Renal pelvis (tissue), 1 donor: ENCODE measurements at regions not wholly inside any gene's neighbourhood (a gene's known extent, or its start where the extent isn't known, plus 50 kb on each side); places are given as distances from the start of the nearest gene placed in this dataset.
A peak's percentile ranks its signal among the peaks of the same experiment; 100 is the strongest.

Experiments used
- DNase-seq: peaks from one replicate; pipeline ENCODE4 v3.0.0-alpha.2; 2013

DNA sequence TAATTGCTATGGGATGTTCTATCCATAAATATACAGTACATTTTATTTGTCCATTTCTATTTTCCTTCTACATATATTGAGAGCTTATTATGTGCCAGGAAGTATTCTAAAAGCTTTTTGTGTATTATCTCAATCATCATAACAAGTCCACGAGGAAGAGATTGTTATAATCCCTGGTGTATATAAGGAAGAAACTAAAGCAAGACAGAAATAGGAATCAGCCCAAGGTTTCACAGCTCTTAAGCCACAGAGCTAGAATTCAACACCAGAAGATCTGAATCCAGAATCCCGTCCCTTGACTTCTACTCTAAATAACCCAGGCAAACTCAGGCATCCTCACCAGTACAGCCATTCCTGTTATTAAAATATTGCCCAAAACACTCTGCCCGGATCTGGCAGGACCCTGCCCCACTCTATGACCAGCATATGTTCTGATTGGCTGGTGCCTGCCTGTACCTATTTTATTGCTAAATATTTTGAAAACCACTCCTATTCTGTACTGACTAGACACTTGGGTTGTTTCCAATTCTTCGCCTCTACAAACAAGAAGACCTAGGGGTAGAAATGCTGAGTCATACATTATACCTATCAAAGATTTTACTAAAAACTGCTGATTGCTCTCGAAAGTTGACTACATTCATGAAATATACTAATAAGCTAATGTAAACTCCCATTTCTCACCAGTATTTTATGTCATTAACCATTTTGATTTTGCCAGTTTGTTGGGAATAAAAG is 297.4 kb downstream of the ENC1 start:
- no peak for DNase-seq

DNA sequence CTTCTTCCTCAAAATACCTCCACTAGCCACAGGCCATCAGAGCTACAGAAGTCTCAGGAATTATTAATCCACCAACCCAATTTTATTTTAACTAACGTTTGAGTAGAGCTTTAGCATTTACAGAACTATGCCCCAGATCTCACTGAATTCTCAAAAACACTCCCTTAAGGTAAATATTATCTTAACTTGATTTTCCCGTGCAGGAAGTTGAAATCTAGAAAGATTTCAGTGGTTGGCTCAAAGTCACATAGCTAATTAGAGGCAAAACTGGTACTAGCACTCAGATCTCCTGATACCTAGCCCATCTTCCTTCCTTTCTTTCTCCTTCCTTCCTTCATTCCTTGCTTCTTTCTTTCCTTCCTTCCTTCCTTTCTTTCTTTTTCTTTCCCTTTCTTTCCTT is 298.3 kb downstream of the ENC1 start:
- DNase-seq, result no peak

DNA sequence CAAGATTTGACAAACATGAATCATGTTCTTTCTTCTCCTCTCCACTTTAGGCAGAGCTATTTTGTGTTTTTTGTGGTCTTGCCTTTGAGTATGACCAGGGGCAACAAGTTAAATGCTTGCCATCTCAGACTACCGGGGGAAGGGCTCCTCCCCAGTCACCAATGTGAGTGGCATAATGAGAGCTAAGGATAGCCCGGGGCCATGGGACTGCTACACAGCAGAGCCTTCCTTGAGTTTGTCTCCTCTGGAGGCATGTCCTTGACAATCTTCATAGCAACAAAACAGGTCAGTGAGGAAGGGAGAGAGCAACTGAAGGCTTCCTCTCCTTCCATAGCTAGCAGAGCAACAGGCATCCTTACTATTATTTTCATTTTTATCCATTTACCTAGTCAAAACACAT is 299.3 kb downstream of the ENC1 start:
- DNase-seq, result no peak

DNA sequence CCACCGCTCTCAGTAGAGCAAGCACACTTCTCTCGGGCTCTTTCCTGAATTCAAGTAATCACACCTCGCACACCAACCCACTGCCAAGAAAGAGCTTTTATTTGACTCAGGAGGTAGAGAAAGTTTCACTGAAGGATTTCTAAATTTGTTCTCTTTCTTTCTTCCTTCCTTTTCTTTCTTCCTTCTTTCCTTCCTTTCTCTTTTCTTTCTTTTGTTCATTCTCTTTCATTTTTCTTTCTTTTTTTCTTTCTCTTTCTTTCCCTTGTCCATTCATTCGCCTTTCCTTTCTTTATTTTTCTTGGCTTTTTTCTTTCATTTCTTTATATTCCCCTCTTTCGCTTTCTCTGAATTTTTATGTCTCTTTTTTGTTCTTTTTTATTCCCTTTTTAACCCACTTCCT is 300.1 kb downstream of the ENC1 start:
- DNase-seq, result no peak

DNA sequence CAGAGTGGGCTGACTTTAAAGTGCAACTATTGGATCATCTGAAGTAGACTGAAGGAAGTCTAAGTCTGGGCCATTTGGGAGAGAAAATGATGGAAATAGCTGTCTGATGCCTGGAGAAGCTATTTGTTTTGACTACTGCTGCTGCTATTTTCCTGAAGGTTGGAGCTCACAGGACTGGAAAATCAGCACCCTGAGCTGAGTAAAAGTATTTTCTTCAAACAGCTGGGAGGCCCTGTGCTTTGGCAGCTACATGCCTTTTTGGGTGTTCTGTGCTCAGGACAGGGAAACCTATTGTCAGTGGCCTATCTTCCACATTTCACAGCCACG is 302.6 kb downstream of the ENC1 start:
- DNase-seq, result no peak

DNA sequence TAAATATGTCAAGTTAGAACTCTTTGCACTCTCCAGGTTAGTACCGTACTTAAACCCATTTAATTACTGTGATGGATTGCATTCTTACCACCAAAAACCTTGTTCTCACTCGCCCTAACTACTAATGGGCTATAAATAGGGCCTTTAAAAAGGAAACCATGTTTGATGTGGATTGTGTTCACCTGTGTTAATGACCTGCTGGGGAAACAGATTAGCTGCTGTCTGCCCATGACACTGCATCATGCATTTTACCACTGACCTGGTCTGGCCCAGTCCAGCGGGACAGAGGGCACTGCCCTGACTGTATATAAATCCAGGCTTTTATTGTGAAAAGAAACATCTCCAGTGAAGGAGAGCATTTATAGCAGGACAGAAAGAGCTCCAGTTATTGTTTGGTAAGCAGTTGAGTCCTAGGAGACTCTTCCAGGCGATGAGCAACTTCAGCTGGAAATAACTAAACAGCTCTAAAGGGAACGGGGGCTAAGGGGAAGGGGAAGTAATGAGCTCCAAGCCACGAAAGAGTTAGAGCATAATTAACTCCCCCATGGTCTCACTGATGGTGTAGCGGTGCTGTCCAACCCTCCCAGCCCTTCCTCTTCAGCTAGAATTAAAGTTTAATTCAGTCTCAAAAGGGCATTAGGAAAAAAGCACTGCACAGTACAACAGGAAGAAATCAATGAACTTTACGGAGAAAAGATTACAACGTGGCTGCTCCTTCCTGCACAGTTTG is 303.1 kb downstream of the ENC1 start:
- no peak for DNase-seq

DNA sequence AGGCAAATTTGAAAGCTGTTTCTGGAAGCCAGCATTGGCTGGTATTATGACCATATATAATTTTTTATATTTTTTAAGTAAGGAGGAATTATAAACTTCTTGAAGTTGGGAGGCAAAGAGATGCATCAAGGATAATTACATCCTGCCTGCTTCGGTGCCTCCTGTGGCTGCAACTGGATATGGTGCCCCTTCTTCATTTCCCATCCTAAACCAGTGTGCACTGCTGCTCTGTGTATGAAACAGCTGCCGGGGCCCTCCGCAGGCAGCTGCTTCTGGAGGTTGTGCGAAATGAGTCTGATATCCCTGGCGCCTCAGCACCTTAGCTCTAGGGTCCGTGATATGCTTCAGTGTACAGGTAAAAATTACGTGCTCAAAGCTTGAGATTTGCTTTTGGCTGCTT is 304.2 kb downstream of the ENC1 start:
- no peak for DNase-seq

DNA sequence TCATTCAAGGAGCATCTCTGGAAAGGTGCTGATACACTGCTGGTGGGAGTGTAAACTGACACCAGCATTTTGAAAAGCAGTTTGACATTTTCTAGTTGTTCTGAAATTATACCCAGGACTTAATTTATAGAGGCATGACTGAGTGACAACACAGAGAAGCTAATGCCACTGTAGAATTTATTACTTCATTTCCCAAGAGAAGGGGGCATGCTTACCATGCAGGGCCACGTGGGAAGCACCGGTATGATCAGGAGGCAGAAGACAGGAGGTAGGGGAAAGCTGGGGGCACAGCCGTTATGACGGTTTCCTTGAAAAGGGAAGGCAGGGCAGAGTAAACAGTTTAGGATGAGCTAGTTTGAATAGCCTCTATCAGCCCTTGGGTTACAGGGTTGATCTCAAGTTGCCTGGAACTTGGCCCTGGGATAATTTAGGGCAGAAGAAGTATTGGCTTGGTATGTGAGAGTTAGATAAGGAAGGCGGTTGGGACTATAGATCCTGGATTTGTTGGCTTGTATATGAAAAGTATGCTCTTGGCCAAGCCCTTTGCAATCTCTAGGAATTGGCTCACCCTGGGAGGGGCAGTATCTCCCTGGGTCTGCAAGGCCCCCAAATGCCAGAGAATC is 305.7 kb downstream of the ENC1 start:
- DNase-seq, result no peak

DNA sequence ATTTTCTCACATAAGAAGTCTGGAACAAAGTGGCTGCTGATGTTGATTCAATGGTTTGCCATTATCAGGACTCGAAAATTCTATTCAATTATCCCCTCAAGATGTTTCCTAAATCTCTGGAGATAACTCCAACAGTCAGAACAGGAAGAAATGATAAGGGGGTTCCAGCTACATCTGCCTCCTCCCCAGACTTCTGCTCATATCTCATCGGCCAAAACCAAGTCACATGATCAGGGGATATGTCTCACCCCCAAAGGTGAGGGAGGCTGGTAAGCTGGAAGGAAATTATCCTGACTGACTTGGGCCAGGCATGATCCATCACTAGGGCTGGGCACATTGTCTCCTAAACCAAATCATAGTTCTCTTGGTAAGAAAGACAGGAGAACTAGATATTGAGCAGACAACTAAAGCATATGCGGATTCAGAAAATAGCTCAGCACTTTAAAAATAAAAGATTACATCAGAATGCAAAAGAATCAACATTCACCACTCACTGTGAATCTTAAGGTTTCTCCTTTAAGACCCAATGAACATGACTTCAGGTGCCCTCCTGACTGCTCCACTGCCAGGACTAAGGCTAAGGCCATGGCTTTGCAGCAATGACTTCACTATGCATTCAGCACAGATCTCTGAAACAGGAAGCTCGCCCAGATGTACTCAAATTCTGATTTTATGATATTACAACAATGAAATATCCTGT is 306.3 kb downstream of the ENC1 start:
- DNase-seq, result no peak

DNA sequence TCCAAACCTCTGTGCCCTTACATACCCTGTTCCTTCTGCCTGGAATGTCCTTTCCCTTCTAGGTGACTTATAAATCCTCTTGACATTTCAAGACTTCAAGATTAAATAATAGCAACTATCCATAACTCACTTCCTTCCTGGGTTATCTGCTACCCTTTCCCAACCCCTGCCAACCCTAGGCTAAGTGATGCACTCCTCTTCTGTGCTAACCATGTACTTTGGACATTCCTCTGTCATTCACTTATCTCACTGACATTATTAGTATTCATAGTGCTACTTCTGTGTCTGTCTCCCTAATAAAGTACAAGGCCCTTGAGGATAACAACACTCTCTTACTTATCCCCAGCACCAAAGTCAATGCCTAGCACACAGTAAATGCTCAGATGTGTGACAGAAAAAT is 307.1 kb downstream of the ENC1 start:
- DNase-seq, result no peak

DNA sequence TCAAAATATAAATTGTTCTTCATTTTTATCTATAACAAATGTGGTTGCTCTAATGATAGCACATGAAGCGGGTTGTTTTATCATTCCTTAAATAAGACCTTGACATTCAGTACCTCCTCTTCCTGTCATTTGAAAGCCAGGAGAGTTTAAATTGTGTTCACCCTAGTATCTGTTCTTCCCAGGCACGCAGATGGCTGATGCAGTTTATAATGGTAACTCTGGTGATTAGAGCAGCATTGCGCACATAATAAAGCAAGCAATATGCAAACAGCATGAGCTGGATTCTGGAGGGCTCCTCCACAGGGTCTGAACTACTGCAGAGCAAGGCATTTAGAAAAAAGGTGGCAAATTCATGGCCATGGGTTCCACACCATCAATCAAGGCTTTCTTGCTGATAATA is 307.8 kb downstream of the ENC1 start:
- DNase-seq, result no peak

DNA sequence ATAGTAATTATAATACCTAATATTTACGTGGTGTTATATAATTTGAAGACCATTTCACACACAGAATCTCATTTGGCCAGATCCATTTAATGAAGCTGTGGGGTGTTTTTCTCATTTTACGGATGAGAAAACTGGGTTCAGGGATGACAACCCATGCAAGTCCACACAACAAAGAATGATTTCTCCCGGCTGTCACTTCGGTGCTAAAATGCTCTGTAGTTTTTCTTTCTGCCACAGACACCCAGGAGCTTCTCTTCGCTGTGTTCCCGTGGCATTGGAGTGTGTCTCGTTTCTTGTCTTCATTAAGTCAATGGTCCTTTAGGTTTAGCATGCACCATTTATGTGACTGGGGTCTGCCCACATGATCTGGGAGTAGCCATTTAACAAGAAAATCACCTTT is 308.5 kb downstream of the ENC1 start:
- no peak for DNase-seq

DNA sequence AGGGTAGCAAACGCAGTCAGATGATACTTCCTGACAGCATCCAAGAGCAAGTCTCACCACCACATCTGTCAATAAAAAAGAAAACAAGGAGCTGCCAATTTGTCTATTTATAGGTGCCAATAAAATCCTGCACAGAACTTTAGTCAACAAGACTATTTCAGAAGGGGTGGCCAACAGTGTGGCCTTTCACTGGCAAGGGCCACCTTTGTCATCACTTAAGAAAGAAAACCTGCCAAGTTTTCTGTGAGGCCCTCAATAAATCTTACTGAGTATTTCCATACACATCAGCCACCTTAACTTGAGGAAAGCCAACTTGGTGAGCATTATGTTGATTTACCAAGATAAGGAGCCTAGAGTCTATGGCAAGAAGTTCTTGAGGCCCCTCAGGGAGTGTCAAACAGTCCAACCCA is 312.3 kb downstream of the ENC1 start:
- no peak for DNase-seq

DNA sequence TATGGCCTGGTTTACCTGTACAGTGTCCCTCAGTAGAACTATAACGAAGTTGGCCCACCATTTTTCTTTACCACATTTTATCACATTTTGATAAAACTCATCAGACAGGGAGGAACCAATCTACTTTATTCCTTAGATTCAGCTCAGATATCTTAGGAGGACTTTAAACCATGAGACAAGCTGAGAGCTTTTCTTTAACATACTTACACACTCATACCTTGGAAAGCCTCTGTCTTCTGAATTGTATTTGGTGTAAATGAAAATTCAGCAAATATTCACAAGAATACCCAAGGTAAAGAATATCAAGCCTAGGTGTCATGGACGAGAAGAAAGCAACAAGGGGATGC is 313.2 kb downstream of the ENC1 start:
- DNase-seq, result no peak

DNA sequence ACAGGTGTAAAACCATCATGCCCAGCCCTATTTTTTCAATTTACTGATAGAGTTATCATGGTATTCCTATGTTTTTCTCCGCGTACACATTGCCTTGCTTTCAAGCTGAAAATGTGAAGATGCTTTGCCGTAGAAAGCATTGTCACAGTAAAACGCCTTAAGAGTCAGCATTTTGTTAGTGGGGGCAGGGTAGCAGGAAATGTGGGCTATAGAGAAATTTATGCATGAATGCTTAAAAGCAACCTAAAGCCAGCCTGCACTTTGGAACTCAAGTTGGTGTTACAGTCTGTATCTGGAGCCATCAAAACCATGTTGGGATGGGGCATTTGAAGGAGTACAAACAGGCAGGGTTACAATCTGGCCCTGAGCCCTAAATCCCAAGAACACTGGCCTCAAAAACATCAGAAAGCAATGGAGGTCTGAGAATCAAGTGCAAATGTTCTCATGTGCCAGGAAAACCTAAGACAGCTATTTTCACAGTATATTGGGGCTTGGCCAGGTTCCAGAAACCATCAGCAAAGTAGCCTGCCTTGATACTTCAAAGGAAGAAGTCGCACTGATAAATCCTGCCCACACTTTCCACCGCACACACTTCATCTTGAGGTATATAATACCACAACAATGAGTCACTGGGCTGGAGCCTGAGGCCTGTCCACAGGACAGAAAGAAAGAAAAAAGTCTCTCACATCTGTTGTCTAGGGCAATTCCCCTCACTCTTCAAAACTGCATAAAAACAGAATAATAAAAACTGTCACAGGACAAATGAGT is 313.8 kb downstream of the ENC1 start:
- peak; percentile 75 for DNase-seq

DNA sequence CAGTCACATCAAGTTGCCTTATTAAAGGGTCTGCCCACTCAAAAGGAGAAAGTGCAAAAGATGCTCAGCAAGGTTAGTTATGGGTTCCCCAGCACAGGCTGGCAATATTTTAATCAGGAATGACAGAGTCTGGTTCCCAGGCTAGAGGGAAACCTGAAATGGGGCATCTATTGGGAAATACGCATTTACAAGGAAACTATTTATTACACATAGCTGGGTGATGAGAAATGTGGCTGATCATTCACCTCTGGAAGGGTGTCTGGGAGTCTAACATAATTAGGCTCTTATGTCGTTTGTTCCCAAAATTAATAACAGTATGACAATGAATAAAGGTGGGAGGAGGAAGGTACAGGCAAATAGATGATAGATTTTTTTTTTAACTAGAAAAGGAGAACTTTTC is 314.7 kb downstream of the ENC1 start:
- DNase-seq, result no peak

DNA sequence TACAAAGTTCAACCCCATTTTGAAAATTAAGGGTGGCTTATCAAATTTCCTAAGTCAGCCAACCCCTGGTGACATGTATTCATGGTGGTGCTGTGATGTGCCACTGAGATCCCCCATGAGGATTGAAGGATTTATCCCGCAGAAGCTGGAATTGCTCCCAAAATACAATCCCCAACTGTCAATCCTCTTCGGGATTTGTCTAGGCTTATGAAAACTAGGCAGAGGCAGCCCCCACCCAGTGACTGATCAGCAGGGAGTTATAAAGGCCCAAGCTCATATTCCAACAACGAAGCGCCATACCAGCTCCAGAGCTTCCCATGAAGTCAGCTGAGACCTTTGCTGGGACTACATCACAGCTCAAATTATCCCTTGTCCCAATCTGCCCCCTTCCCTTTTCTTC is 316.0 kb downstream of the ENC1 start:
- no peak for DNase-seq

DNA sequence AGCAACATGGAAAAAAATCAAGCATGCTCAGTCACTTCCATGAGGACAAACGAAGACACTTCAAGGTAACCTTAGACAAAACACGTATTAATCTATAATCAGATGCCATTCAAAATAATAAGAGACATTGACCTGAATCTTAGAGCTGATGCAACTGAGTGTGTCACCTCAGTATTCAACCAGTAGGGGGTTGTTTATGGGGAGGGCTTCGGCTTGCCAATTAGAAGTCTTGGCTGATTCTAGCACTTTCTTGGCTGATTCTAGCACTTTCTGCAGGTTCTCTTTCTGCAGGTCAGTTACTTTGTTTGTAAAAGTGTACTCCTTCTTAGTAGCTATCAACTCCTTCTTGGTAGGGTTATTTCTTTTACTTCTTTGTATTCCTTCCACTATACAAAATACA is 317.6 kb downstream of the ENC1 start:
- DNase-seq, result no peak

DNA sequence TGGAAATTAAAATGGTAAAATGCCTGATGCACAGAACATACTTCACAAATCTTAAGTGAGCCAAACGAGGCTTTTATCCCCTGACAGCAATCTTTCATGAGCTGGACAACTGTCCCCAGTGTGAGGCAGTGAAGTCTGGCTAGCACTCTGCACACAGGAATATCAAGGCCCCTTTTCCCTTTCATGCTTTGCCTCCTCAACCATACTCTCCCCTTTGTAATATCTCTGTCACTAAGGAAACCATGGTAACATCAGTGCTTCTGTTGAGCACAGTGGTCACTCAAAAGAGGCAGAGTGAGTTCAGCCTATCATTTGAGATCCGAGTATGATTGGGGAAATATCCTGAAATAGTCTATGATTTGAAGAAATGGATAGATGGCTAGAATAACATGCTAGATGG is 318.3 kb downstream of the ENC1 start:
- DNase-seq, result no peak

DNA sequence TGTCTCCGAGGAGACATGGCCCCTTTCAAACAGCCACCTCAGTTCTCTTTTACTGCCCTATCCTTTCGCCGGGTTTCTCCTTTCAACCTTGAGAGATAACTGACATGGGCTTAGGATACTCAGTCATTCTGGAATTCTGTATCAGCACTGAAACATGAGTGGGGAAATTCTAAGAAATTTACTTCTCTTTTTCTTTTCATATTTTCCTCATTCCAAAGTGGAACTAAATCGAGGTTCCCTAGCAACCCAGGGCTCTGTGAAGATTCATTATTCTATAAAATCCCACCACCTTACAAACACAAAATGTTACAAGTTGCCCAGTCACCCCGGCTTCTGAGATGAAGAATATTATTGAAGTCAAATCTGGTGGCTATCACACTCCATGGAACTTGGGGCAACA is 319.2 kb downstream of the ENC1 start:
- DNase-seq, result no peak

DNA sequence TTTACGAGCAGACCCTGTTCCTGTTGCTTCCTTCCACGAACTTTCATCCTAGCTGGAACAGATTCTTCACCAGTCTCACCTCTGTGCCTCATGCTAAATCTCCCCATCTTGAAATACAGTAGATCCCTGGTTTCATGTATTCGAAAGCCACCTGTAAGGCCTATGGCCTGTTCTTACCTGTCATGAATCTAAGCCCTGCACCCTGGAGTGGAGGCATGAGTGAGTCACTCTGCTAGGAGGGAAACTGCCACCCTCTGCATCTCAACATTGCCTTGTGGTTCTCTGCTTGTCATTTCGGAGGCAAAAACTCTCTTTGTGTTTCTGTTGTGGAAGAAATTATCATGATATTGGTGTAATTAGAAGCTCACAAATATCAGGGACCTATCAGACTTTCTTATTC is 320.0 kb downstream of the ENC1 start:
- no peak for DNase-seq

DNA sequence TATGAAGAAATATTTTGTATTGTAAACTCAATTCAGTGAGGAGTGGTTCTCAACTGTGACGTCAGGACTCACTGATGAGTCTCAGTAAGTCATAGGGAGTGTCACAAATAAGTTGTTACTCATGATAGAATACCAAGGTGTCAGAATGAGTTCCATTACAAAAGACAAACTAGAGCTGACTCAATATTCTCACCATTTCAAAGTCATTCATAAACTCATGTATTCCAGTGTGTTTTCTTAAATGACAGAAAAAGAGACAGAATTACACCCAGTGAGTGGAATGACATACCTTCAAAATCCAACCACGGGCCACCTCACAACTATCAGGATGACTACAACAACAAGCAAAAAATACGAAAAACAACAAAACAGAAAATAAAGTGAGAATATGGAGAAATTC is 321.5 kb downstream of the ENC1 start:
- no peak for DNase-seq
